K562 (cell line): ENCODE measurements at regions not wholly inside any gene's neighbourhood (a gene's known extent, or its start where the extent isn't known, plus 50 kb on each side); places are given as distances from the start of the nearest gene placed in this dataset.

Experiments
- ATAC-seq: fragments of 200-7000 bp; cut with Tn5 transposase; 3 replicates; pipeline ENCODE4 v1.9.1; 2020; ENCODE audit warnings: moderate library complexity
- BruUV-seq: library from RNA; stranded (reverse); fragments of 400-500 nt; replicated peaks from 2 replicates; lab custom pipeline; 2021; lab: Mats Ljungman, UMichigan
- CTCF ChIA-PET: fragments of 300-600 bp; formaldehyde crosslinking; extraction: SDS; loops from one replicate; lab custom pipeline; 2021; ENCODE audit warnings: low intra/inter-chr PET ratio; lab: Yijun Ruan, JAX
- POLR2A ChIA-PET: fragments of 300-600, 350-650 bp; sonication (Branson Sonifier 250); formaldehyde crosslinking; extraction: SDS; loops from one replicate; lab custom pipeline; 2021; ENCODE audit warnings: antibody characterized with exemption, inconsistent platforms; lab: Yijun Ruan, JAX
- DNase-seq, 4 experiments: peaks; one replicate each; pipeline versions ENCODE4 v3.0.0 to v3.0.0-alpha.2; 2011 to 2018; ENCODE audit warnings: low spot score in 3 of 4, mixed read lengths in 3 of 4; ENCODE audit errors: extremely low read depth in 1 of 4
- FAIRE-seq: peaks from 2 replicates; lab custom pipeline; 2011; peaks lifted over from hg19 to GRCh38; lab: Jason Lieb, UNC
- H2AFZ ChIP-seq: 2 replicates; pipeline ENCODE4 v1.6.0; 2011; ENCODE audit warnings: low read depth, low read length, control low read depth, inconsistent platforms
- H3K27ac ChIP-seq: fragments of 200-600 bp; 3 replicates; pipeline ENCODE4 v1.8.0; 2011; ENCODE audit warnings: low read depth, mild to moderate bottlenecking, control low read depth, inconsistent platforms, low read length, moderate library complexity, mixed read lengths; ENCODE audit errors: extremely low read depth
- H3K27me3 ChIP-seq, 2 experiments: fragments of 300-600 bp in 1 of 2; 2 replicates in 1 of 2; 3 replicates in 1 of 2; pipeline versions ENCODE4 v1.6.0 to v1.8.0; 2011; ENCODE audit warnings: inconsistent platforms in 2 of 2, low read length in 2 of 2, mild to moderate bottlenecking in 1 of 2, mixed read lengths in 1 of 2, moderate library complexity in 1 of 2; ENCODE audit not compliant: control insufficient read depth in 2 of 2, insufficient read depth in 2 of 2
- H3K36me3 ChIP-seq: fragments of 300-600 bp; 3 replicates; pipeline ENCODE4 v1.8.0; 2011; ENCODE audit warnings: mild to moderate bottlenecking, low read length, inconsistent platforms; ENCODE audit not compliant: control insufficient read depth, insufficient read depth
- H3K4me1 ChIP-seq, 2 experiments: fragments of 200-600 bp in 1 of 2; replicated peaks in 1 of 2; 2 replicates in 1 of 2; 3 replicates in 1 of 2; pipeline versions ENCODE4 v1.5.1 to v1.8.0; 2011; ENCODE audit warnings: inconsistent platforms in 2 of 2, low read length in 2 of 2, mild to moderate bottlenecking in 1 of 2, mixed read lengths in 1 of 2, moderate library complexity in 1 of 2; ENCODE audit not compliant: control insufficient read depth in 2 of 2, insufficient read depth in 2 of 2
- H3K4me2 ChIP-seq: 2 replicates; pipeline ENCODE4 v1.6.1; 2011; ENCODE audit warnings: low read length, control low read depth, inconsistent platforms, mixed read lengths; ENCODE audit not compliant: insufficient read depth
- H3K4me3 ChIP-seq: fragments of 200-600 bp; sonication (generic), shearing (Covaris generic); 2 replicates; pipeline ENCODE4 v1.5.1; 2016; ENCODE audit warnings: control low read depth, inconsistent platforms
- H3K79me2 ChIP-seq: fragments of 200-600 bp; 3 replicates; pipeline ENCODE4 v1.8.0; 2011; ENCODE audit warnings: low read length, inconsistent platforms; ENCODE audit not compliant: control insufficient read depth, insufficient read depth
- H3K9ac ChIP-seq, 2 experiments: 2 replicates each; pipeline versions ENCODE4 v1.6.0 to v1.6.1; 2011; ENCODE audit warnings: low read depth in 2 of 2, low read length in 2 of 2, control low read depth in 1 of 2, inconsistent platforms in 1 of 2, mild to moderate bottlenecking in 1 of 2, mixed read lengths in 1 of 2; ENCODE audit not compliant: insufficient read depth in 1 of 2
- H3K9me1 ChIP-seq: one replicate; pipeline ENCODE4 v1.6.0; 2011; ENCODE audit warnings: inconsistent platforms, mild to moderate bottlenecking, low read length, moderate library complexity; ENCODE audit not compliant: control insufficient read depth, insufficient read depth
- H3K9me3 ChIP-seq: replicated peaks from 2 replicates; pipeline ENCODE4 v1.5.1; 2011; ENCODE audit warnings: low read depth, low read length, inconsistent platforms; ENCODE audit not compliant: control insufficient read depth, insufficient read depth
- H4K20me1 ChIP-seq: replicated peaks from 2 replicates; pipeline ENCODE4 v1.6.1; 2011; ENCODE audit warnings: low read length, inconsistent platforms, mixed read lengths; ENCODE audit not compliant: control insufficient read depth, insufficient read depth
- NFATC3 ChIP-seq: fragments of 450-650 bp; IDR thresholded peaks from 2 replicates; pipeline ENCODE4 v1.6.1; 2017; ENCODE audit warnings: mild to moderate bottlenecking
- NR2F6 ChIP-seq: fragments of 450-650 bp; formaldehyde crosslinking; IDR thresholded peaks from 2 replicates; pipeline ENCODE4 v1.4.0; 2020; ENCODE audit warnings: mild to moderate bottlenecking
- TCF7L2 ChIP-seq: fragments of 150-350 bp; IDR thresholded peaks from 2 replicates; pipeline ENCODE4 v1.6.1; 2016; ENCODE audit warnings: low read depth, mild to moderate bottlenecking, low read length, moderate library complexity
- XRCC4 ChIP-seq: IDR thresholded peaks from one replicate; pipeline ENCODE4 v1.6.1; 2011; ENCODE audit not compliant: insufficient read depth, insufficient read length; ENCODE audit errors: extremely low read depth
- ZC3H11A ChIP-seq: IDR thresholded peaks from 2 replicates; pipeline ENCODE4 v1.6.1; 2012; ENCODE audit warnings: low read depth, low read length, improper control_type of control experiment
- ZNF668 ChIP-seq: fragments of 250-450 bp; sonication (Bioruptor Pico); IDR thresholded peaks from 2 replicates; pipeline ENCODE4 v1.8.0; 2022; ENCODE audit warnings: mild to moderate bottlenecking, inconsistent platforms
- WGBS: fragments of 100-300 bp; shearing (Covaris generic); methylation state at CpG from one replicate; pipeline ENCODE4 v1.1.6; 2016; ENCODE audit warnings: low coverage, mixed read lengths; ENCODE audit not compliant: insufficient coverage; ENCODE audit errors: missing lambda C conversion rate; 5-methylcytosine and 5-hydroxymethylcytosine counted together
- in situ Hi-C: fragments of 300-500 bp; cut with MboI; formaldehyde crosslinking; loops from 4 replicates; pipeline ENCODE4 v1.15.0; 2018; ENCODE audit warnings: inconsistent platforms, mixed read lengths
- intact Hi-C: fragments of 100-400 bp; cut with micrococcal nuclease; formaldehyde crosslinking; loops from 2 replicates; pipeline ENCODE4 v1.14.2; 2022
- TF ChIP-seq, protein P1 (sequence below): sonication (generic); formaldehyde crosslinking; IDR thresholded peaks from 2 replicates; pipeline ENCODE4 v1.8.1; 2023; ENCODE audit warnings: mild to moderate bottlenecking, missing genetic modification reagents
- TF ChIP-seq, protein P2 (sequence below): sonication (generic); formaldehyde crosslinking; IDR thresholded peaks from 2 replicates; pipeline ENCODE4 v1.8.0; 2022; ENCODE audit warnings: missing genetic modification reagents, mild to moderate bottlenecking, borderline replicate concordance
- TF ChIP-seq, protein P3 (sequence below): fragments of 450-650 bp; formaldehyde crosslinking; IDR thresholded peaks from 2 replicates; pipeline ENCODE4 v1.4.0; 2020; ENCODE audit warnings: mild to moderate bottlenecking, mixed read lengths

DNA sequence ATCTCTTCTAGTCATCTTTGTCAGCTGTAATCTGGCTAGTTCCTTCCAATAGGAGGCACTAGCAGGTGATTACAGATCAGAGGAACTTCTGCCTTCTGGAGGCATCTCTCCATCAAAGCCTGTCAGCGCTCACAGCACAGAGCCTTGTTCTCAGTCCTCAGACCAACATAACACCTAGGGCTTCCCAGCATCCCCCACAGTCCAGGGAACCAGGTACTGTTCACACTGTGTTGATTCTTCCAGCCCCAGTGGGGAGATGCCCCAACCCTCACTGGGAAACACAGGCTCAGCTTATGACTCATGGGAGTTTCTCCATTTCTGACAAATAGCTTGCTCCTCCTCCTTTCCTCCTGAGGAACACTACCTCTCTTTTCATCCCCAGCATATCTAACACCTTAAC is 601.7 kb downstream of the CBLN2 start:
- no peak for FAIRE-seq
- CTCF ChIA-PET, result no interaction called here
- intact Hi-C loops, result no loop called here
- no peaks in the 10 kb centered on the region for H3K9me3 ChIP-seq
- no peak overlapping the region for H3K4me2 ChIP-seq
- H2AFZ ChIP-seq, result no peak overlapping the region
- 0% methylated on average over 1 of the region's 1 CpG for WGBS
- H3K4me1 ChIP-seq, result no peaks in the 10 kb centered on the region
- H3K27me3 ChIP-seq, result no peaks in the 10 kb centered on the region
- H3K4me3 ChIP-seq, result no peak overlapping the region
- no TSS peak for BruUV-seq
- in situ Hi-C loops, result no loop called here
- H4K20me1 ChIP-seq, result no peaks in the 10 kb centered on the region
- H3K9me1 ChIP-seq, result no peaks in the 10 kb centered on the region
- POLR2A ChIA-PET, result no interaction called here
- H3K36me3 ChIP-seq, result no peaks in the 10 kb centered on the region
- H3K9ac ChIP-seq, result no peak overlapping the region
- TF ChIP-seq XRCC4 (no peak), NR2F6 (CRISPR knock-in tag) (no peak), ZNF668 (CRISPR knock-in tag) (no peak), NFATC3 (no peak), ZC3H11A (no peak), TCF7L2 (no peak)
- TF ChIP-seq, protein P1, sequence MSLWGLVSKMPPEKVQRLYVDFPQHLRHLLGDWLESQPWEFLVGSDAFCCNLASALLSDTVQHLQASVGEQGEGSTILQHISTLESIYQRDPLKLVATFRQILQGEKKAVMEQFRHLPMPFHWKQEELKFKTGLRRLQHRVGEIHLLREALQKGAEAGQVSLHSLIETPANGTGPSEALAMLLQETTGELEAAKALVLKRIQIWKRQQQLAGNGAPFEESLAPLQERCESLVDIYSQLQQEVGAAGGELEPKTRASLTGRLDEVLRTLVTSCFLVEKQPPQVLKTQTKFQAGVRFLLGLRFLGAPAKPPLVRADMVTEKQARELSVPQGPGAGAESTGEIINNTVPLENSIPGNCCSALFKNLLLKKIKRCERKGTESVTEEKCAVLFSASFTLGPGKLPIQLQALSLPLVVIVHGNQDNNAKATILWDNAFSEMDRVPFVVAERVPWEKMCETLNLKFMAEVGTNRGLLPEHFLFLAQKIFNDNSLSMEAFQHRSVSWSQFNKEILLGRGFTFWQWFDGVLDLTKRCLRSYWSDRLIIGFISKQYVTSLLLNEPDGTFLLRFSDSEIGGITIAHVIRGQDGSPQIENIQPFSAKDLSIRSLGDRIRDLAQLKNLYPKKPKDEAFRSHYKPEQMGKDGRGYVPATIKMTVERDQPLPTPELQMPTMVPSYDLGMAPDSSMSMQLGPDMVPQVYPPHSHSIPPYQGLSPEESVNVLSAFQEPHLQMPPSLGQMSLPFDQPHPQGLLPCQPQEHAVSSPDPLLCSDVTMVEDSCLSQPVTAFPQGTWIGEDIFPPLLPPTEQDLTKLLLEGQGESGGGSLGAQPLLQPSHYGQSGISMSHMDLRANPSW (CRISPR knock-in tag), result no peak
- TF ChIP-seq, protein P2, sequence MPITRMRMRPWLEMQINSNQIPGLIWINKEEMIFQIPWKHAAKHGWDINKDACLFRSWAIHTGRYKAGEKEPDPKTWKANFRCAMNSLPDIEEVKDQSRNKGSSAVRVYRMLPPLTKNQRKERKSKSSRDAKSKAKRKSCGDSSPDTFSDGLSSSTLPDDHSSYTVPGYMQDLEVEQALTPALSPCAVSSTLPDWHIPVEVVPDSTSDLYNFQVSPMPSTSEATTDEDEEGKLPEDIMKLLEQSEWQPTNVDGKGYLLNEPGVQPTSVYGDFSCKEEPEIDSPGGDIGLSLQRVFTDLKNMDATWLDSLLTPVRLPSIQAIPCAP (CRISPR knock-in tag), result no peak
- TF ChIP-seq, protein P3, sequence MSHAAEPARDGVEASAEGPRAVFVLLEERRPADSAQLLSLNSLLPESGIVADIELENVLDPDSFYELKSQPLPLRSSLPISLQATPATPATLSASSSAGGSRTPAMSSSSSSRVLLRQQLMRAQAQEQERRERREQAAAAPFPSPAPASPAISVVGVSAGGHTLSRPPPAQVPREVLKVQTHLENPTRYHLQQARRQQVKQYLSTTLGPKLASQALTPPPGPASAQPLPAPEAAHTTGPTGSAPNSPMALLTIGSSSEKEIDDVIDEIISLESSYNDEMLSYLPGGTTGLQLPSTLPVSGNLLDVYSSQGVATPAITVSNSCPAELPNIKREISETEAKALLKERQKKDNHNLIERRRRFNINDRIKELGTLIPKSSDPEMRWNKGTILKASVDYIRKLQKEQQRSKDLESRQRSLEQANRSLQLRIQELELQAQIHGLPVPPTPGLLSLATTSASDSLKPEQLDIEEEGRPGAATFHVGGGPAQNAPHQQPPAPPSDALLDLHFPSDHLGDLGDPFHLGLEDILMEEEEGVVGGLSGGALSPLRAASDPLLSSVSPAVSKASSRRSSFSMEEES, result no peak
- TF ChIP-seq, all 486 proteins: peak for 0
- Histone ChIP-seq H3K27ac (no peak overlapping the region), H3K79me2 (no peaks in the 10 kb centered on the region)
- ATAC-seq, result no peak
- DNase-seq, result no peak
